CD14-positive monocyte (primary cell): ENCODE measurements at regions not wholly inside any gene's neighbourhood (a gene's known extent, or its start where the extent isn't known, plus 50 kb on each side); places are given as distances from the start of the nearest gene placed in this dataset.

Experiments used
- DNase-seq, 3 donors: peaks; one replicate each; pipeline ENCODE4 v3.0.0-alpha.2; 2011 to 2022
- H2AFZ ChIP-seq: 2 replicates; pipeline ENCODE4 v1.6.0; 2012; ENCODE audit warnings: mild to moderate bottlenecking, low read depth, low read length, inconsistent platforms; ENCODE audit not compliant: insufficient read depth, poor library complexity, severe bottlenecking
- H3K27ac ChIP-seq, 2 donors: 1 replicate in 1 of 2; 2 replicates in 1 of 2; pipeline ENCODE4 v1.5.1; 2012 to 2013; ENCODE audit warnings: low read length in 2 of 2, control low read depth in 1 of 2, inconsistent platforms in 1 of 2, low read depth in 1 of 2, mild to moderate bottlenecking in 1 of 2
- H3K27me3 ChIP-seq, 2 donors: one replicate each; pipeline versions ENCODE4 v1.6.0 to v1.6.1; 2011 to 2013; ENCODE audit warnings: low read length in 2 of 2; ENCODE audit not compliant: control insufficient read depth in 2 of 2, insufficient read depth in 2 of 2
- H3K36me3 ChIP-seq, 2 donors: replicated peaks in 1 of 2; 1 replicate in 1 of 2; 2 replicates in 1 of 2; pipeline versions ENCODE4 v1.5.1 to v1.6.1; 2012 to 2013; ENCODE audit warnings: low read length in 2 of 2, control low read depth in 1 of 2, inconsistent platforms in 1 of 2, mild to moderate bottlenecking in 1 of 2; ENCODE audit not compliant: insufficient read depth in 2 of 2, control insufficient read depth in 1 of 2
- H3K4me1 ChIP-seq, 2 donors: 1 replicate in 1 of 2; 2 replicates in 1 of 2; pipeline versions ENCODE4 v1.5.1 to v1.6.1; 2012 to 2013; ENCODE audit warnings: low read length in 2 of 2, control low read depth in 1 of 2, inconsistent platforms in 1 of 2, mild to moderate bottlenecking in 1 of 2, moderate library complexity in 1 of 2; ENCODE audit not compliant: insufficient read depth in 2 of 2, control insufficient read depth in 1 of 2
- H3K4me2 ChIP-seq: replicated peaks from 2 replicates; pipeline ENCODE3; 2012; ENCODE audit warnings: low read length, moderate library complexity, mild to moderate bottlenecking; ENCODE audit not compliant: poor library complexity, severe bottlenecking; ENCODE audit errors: extremely low read depth
- H3K4me3 ChIP-seq, 3 experiments: fragments of 200-600 bp in 1 of 3; sonication (generic) in 1 of 3; replicated peaks in 1 of 3; 1 replicate in 2 of 3; 2 replicates in 1 of 3; pipeline ENCODE4 v1.5.1; 2011 to 2013; ENCODE audit warnings: low read length in 3 of 3, mild to moderate bottlenecking in 3 of 3, control low read depth in 2 of 3, low read depth in 2 of 3, inconsistent platforms in 1 of 3, moderate library complexity in 1 of 3
- H3K79me2 ChIP-seq: 2 replicates; pipeline ENCODE4 v1.6.0; 2012; ENCODE audit warnings: mild to moderate bottlenecking, control low read depth, inconsistent platforms, low read length, moderate library complexity; ENCODE audit not compliant: insufficient read depth
- H3K9ac ChIP-seq: 2 replicates; pipeline ENCODE4 v1.6.0; 2017; ENCODE audit warnings: low read length, mild to moderate bottlenecking; ENCODE audit not compliant: insufficient read depth, poor library complexity, severe bottlenecking
- H3K9me3 ChIP-seq, 2 donors: replicated peaks in 1 of 2; 1 replicate in 1 of 2; 2 replicates in 1 of 2; pipeline versions ENCODE4 v1.5.1 to v1.6.1; 2012 to 2013; ENCODE audit warnings: low read length in 2 of 2, control low read depth in 1 of 2; ENCODE audit not compliant: control insufficient read depth in 1 of 2, insufficient read depth in 1 of 2
- H4K20me1 ChIP-seq: 2 replicates; pipeline ENCODE4 v1.6.0; 2012; ENCODE audit warnings: mild to moderate bottlenecking, low read length, control low read depth, moderate library complexity; ENCODE audit not compliant: insufficient read depth
- H3K27ac Mint-ChIP-seq, 7 donors: one replicate each; pipeline ENCODE4 v1.8.0; 2020; ENCODE audit warnings: mild to moderate bottlenecking in 7 of 7, mixed read lengths in 7 of 7, moderate library complexity in 6 of 7, inconsistent platforms in 2 of 7
- H3K27me3 Mint-ChIP-seq, 3 donors: one replicate each; pipeline ENCODE4 v1.8.0; 2021 to 2022; ENCODE audit warnings: low read depth in 3 of 3, mild to moderate bottlenecking in 3 of 3, mixed read lengths in 3 of 3, moderate library complexity in 3 of 3, inconsistent platforms in 1 of 3
- H3K36me3 Mint-ChIP-seq, 2 donors: one replicate each; pipeline ENCODE4 v1.8.0; 2020; ENCODE audit warnings: mixed read lengths in 2 of 2, inconsistent platforms in 1 of 2, mild to moderate bottlenecking in 1 of 2
- H3K4me1 Mint-ChIP-seq: one replicate; pipeline ENCODE4 v1.8.0; 2020; ENCODE audit warnings: mild to moderate bottlenecking, mixed read lengths
- H3K4me3 Mint-ChIP-seq, 2 donors: one replicate each; pipeline ENCODE4 v1.8.0; 2020; ENCODE audit warnings: mild to moderate bottlenecking in 2 of 2, mixed read lengths in 2 of 2, moderate library complexity in 1 of 2
- H3K9me3 Mint-ChIP-seq, 7 donors: one replicate each; pipeline ENCODE4 v1.8.0; 2020 to 2022; ENCODE audit warnings: mixed read lengths in 7 of 7, mild to moderate bottlenecking in 6 of 7, moderate library complexity in 6 of 7, inconsistent platforms in 2 of 7
- CTCF ChIP-seq: fragments of 200-600 bp; IDR thresholded peaks from one replicate; pipeline ENCODE4 v1.8.0; 2022; ENCODE audit warnings: antibody characterized with exemption, mild to moderate bottlenecking
- WGBS: methylation state at CpG from one replicate; pipeline ENCODE4 v1.1.5; 2013; ENCODE audit warnings: missing lambda C conversion rate; ENCODE audit not compliant: insufficient coverage; 5-methylcytosine and 5-hydroxymethylcytosine counted together
- intact Hi-C, 2 donors: fragments of 100-400 bp; cut with micrococcal nuclease; formaldehyde crosslinking; loops; one replicate each; pipeline versions ENCODE4 v1.15.0 to v1.15.1; 2023

- no peak for TF ChIP-seq CTCF
- no peaks in the 10 kb centered on the region for H3K36me3 ChIP-seq
- no peaks in the 10 kb centered on the region for H3K4me1 ChIP-seq
- Mint-ChIP-seq H3K4me3 (no peak overlapping the region), H3K9me3 (peaks cover 0 to 3% (median 2%) of the 10 kb centered on the region in 7 donors), H3K27me3 (no peaks in the 10 kb centered on the region), H3K36me3 (no peaks in the 10 kb centered on the region), H3K4me1 (no peaks in the 10 kb centered on the region), H3K27ac (no peak overlapping the region)
- H3K9ac ChIP-seq = no peak overlapping the region
- no peaks in the 10 kb centered on the region for H3K9me3 ChIP-seq
- 100% methylated on average over 2 of the region's 5 CpGs for WGBS
- H3K79me2 ChIP-seq = no peaks in the 10 kb centered on the region
- H4K20me1 ChIP-seq = no peaks in the 10 kb centered on the region
- H3K27me3 ChIP-seq = no peaks in the 10 kb centered on the region
- no peak overlapping the region for H3K27ac ChIP-seq
- no peak overlapping the region for H3K4me3 ChIP-seq
- no peak for DNase-seq
- intact Hi-C loops = no loop called here
- H2AFZ ChIP-seq = no peak overlapping the region
- H3K4me2 ChIP-seq = no peak overlapping the region
Measured at GRCh38 chr5:44707721-44708120, 101.0 kb upstream of the MRPS30 start.

GRCh38 chr5:44697025-44697424 lies 111.7 kb upstream of the MRPS30 start:
- no peaks in the 10 kb centered on the region for H3K79me2 ChIP-seq
- H3K4me2 ChIP-seq = no peak overlapping the region
- H3K4me3 ChIP-seq = no peak overlapping the region
- Mint-ChIP-seq H3K4me3 (no peak overlapping the region), H3K27me3 (peaks cover 0 to 1% (median 0%) of the 10 kb centered on the region in 3 donors), H3K27ac (no peak overlapping the region), H3K9me3 (peaks cover 0 to 9% (median 3%) of the 10 kb centered on the region in 7 donors), H3K4me1 (no peaks in the 10 kb centered on the region), H3K36me3 (no peaks in the 10 kb centered on the region)
- H3K27me3 ChIP-seq = no peaks in the 10 kb centered on the region
- H2AFZ ChIP-seq = no peak overlapping the region
- H3K36me3 ChIP-seq = no peaks in the 10 kb centered on the region
- H3K4me1 ChIP-seq = no peaks in the 10 kb centered on the region
- H3K9ac ChIP-seq = no peak overlapping the region
- no peak overlapping the region for H3K27ac ChIP-seq
- no peaks in the 10 kb centered on the region for H4K20me1 ChIP-seq
- H3K9me3 ChIP-seq = peaks cover 11 to 14% of the 10 kb centered on the region in 2 donors
- intact Hi-C loops = no loop called here
- 63% methylated on average over 2 of the region's 3 CpGs for WGBS
- no peak for DNase-seq
- no peak for TF ChIP-seq CTCF
